Nephron progenitor cell (in vitro differentiated cells): ENCODE measurements at regions not wholly inside any gene's neighbourhood (a gene's known extent, or its start where the extent isn't known, plus 50 kb on each side); places are given as distances from the start of the nearest gene placed in this dataset.

Experiments used
- DNase-seq: peaks from one replicate; pipeline ENCODE4 v3.0.0; 2021
- H3K27ac Mint-ChIP-seq: 2 replicates; pipeline ENCODE4 v1.8.0; 2021; ENCODE audit warnings: mild to moderate bottlenecking, moderate library complexity, mixed read lengths
- H3K27me3 Mint-ChIP-seq: 2 replicates; pipeline ENCODE4 v1.8.0; 2021; ENCODE audit warnings: mild to moderate bottlenecking, low read depth, mixed read lengths; ENCODE audit not compliant: poor library complexity
- H3K36me3 Mint-ChIP-seq: 2 replicates; pipeline ENCODE4 v1.8.0; 2021; ENCODE audit warnings: low read depth, mixed read lengths
- H3K4me1 Mint-ChIP-seq: 2 replicates; pipeline ENCODE4 v1.8.0; 2021; ENCODE audit warnings: mixed read lengths
- H3K4me3 Mint-ChIP-seq: 2 replicates; pipeline ENCODE4 v1.8.0; 2021; ENCODE audit warnings: mild to moderate bottlenecking, moderate library complexity, mixed read lengths
- H3K9me3 Mint-ChIP-seq: 2 replicates; pipeline ENCODE4 v1.8.0; 2021; ENCODE audit warnings: mild to moderate bottlenecking, moderate library complexity, mixed read lengths
- CTCF ChIP-seq: fragments of 200-600 bp; sonication (generic); IDR thresholded peaks from 2 replicates; pipeline ENCODE4 v1.5.0; 2021; ENCODE audit warnings: antibody characterized with exemption

DNA sequence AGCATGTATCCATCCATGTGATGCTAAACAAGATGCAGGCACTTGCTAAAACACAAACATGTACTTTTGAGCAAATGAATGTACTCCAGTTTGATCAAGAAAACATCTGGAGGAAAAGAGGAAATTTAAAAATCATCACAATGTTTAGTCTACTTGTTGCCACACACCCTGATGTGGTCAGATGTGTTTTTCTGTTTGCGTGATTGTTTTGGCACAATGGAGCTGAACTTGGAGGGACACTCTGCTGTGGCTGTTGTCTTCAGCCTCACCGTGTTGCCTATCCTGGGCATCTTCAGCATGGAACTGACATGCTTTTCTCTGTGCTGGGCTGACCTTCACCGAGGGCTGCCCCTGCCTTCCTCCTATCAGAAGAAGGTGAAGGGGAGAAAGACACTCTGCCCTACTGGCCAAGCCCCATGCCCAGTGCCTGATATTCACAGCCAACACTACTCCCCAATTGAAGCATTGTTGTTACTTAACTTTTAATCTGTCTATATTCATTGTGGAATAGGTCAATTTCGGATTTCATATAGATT lies 268.3 kb upstream of the IGFBP3 start:
- no peak for DNase-seq
- no peak for TF ChIP-seq CTCF
- H3K4me3 Mint-ChIP-seq: no peak overlapping the region
- H3K27me3 Mint-ChIP-seq: peaks cover 15% of the 10 kb centered on the region
- H3K9me3 Mint-ChIP-seq: peaks cover 3% of the 10 kb centered on the region
- H3K27ac Mint-ChIP-seq: no peak overlapping the region
- H3K36me3 Mint-ChIP-seq: no peaks in the 10 kb centered on the region
- H3K4me1 Mint-ChIP-seq: no peaks in the 10 kb centered on the region

DNA sequence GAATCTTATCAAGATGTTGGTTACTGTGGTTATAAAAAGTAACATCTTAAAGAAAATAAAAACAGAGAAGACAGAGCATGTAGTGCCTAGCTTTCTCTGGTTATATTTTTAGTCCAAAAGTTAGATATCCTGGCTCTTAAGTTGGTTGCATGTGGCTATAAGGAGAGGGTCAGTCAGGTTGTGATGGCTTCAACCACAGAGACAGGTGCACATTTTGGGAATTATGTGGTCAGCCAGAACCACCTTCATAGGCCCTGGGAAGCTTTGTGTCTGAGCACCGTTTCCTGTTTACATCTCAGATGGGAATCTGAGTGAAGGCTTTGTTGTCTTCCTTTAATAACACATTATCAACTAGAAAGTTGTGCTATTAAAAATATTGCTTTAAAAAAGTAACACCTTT lies 265.1 kb upstream of the IGFBP3 start:
- H3K4me1 Mint-ChIP-seq: no peaks in the 10 kb centered on the region
- H3K4me3 Mint-ChIP-seq: no peak overlapping the region
- no peak for DNase-seq
- H3K27me3 Mint-ChIP-seq: peaks cover 17% of the 10 kb centered on the region
- no peaks in the 10 kb centered on the region for H3K36me3 Mint-ChIP-seq
- H3K27ac Mint-ChIP-seq: no peak overlapping the region
- TF ChIP-seq CTCF: no peak
- H3K9me3 Mint-ChIP-seq: peaks cover 19% of the 10 kb centered on the region

GRCh38 chr7:46179061-46179610 lies 258.1 kb upstream of the IGFBP3 start:
- Mint-ChIP-seq H3K4me1 (peaks cover 12% of the 10 kb centered on the region), H3K9me3 (peaks cover 27% of the 10 kb centered on the region), H3K4me3 (no peak overlapping the region), H3K36me3 (peaks cover 6% of the 10 kb centered on the region), H3K27ac (peak overlapping the region; percentile 29), H3K27me3 (peaks cover 4% of the 10 kb centered on the region)
- TF ChIP-seq CTCF: no peak
- no peak for DNase-seq

DNA sequence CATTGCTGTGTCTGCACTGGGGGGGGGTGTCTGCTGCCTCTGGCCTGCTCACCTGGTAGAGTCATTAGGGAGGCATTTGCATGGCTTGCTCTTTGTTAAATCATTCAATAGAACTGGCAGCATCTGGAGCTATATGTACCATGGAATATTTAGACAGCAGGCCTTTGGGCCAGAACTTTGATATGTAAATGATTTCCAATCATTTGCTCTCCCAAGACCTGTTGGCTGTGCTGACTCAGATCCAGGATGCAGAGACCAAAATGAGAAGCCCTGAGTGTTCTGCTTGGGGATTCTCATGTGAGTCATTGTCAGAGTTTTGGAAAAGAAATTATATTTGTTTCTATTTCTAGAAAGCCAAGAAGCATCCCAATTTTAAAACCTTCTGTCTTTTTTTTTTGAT lies 257.6 kb upstream of the IGFBP3 start:
- Mint-ChIP-seq H3K4me3 (no peak overlapping the region), H3K27ac (no peak overlapping the region), H3K9me3 (peaks cover 27% of the 10 kb centered on the region), H3K36me3 (peaks cover 6% of the 10 kb centered on the region), H3K4me1 (peaks cover 17% of the 10 kb centered on the region), H3K27me3 (peaks cover 4% of the 10 kb centered on the region)
- TF ChIP-seq CTCF: no peak
- DNase-seq: no peak

DNA sequence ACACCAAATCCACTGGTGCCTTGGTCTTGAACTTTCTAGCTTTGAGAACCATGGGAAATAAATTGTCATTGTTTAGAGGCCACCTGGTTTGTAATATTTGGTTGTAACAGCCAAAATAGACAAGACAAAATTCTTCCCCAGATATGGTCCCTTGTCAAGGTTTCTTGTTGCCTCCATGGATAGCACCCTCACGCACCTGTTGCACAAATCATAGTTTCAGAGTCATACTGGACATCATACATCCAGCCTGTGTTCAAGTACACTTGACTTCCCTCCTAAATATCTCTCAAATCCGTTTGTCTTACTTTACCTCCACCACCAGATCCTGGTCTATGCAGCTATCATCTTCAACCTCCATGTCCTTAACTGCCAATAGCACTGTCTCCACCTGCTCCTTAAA lies 256.7 kb upstream of the IGFBP3 start:
- no peak for TF ChIP-seq CTCF
- Mint-ChIP-seq H3K36me3 (peaks cover 6% of the 10 kb centered on the region), H3K4me1 (peaks cover 25% of the 10 kb centered on the region), H3K27ac (peak overlapping the region; percentile 13), H3K27me3 (no peaks in the 10 kb centered on the region), H3K4me3 (no peak overlapping the region), H3K9me3 (peaks cover 27% of the 10 kb centered on the region)
- no peak for DNase-seq

GRCh38 chr7:46175221-46175620 lies 254.1 kb upstream of the IGFBP3 start:
- Mint-ChIP-seq H3K4me1 (peaks cover 26% of the 10 kb centered on the region), H3K27ac (no peak overlapping the region), H3K9me3 (peaks cover 2% of the 10 kb centered on the region), H3K27me3 (peaks cover 4% of the 10 kb centered on the region), H3K36me3 (no peaks in the 10 kb centered on the region), H3K4me3 (no peak overlapping the region)
- TF ChIP-seq CTCF: no peak
- no peak for DNase-seq
